A673 (cell line): ENCODE measurements at regions not wholly inside any gene's neighbourhood (a gene's known extent, or its start where the extent isn't known, plus 50 kb on each side); places are given as distances from the start of the nearest gene placed in this dataset.

Experiments
- CTCF ChIP-seq: fragments of 300-800, 200-600 bp; sonication (generic); conservative IDR thresholded peaks from 2 replicates; pipeline ENCODE4 v1.5.1; 2017; ENCODE audit warnings: low read depth, mild to moderate bottlenecking, antibody characterized with exemption, low read length, moderate library complexity, mixed read lengths
- EZH2 ChIP-seq: fragments of 200-600 bp; sonication (generic); IDR thresholded peaks from 2 replicates; pipeline ENCODE4 v1.6.1; 2017; ENCODE audit warnings: borderline replicate concordance, low read depth, mild to moderate bottlenecking, mixed read lengths, antibody characterized with exemption, low read length; ENCODE audit not compliant: poor library complexity, severe bottlenecking

GRCh38 chr6:63448229-63448628, 124.1 kb upstream of the LOC128125822 start:
- TF ChIP-seq CTCF (no peak), EZH2 (no peak)
